Neural progenitor cell (in vitro differentiated cells): ENCODE measurements at regions not wholly inside any gene's neighbourhood (a gene's known extent, or its start where the extent isn't known, plus 50 kb on each side); places are given as distances from the start of the nearest gene placed in this dataset.
A peak's percentile ranks its signal among the peaks of the same experiment; 100 is the strongest.

ENCODE experiments used
- DNase-seq: peaks from one replicate; pipeline ENCODE4 v3.0.0-alpha.2; 2016; ENCODE audit warnings: low spot score
- H2AFZ ChIP-seq: fragments of 200-600 bp; sonication (generic); replicated peaks from 2 replicates; pipeline ENCODE4 v1.6.1; 2016; ENCODE audit warnings: antibody characterized with exemption
- H3F3A ChIP-seq: fragments of 200-600 bp; sonication (generic); 2 replicates; pipeline ENCODE4 v1.6.1; 2016; ENCODE audit warnings: antibody characterized with exemption, low read depth
- H3K27ac ChIP-seq: fragments of 200-600 bp; sonication (generic); 2 replicates; pipeline ENCODE4 v1.5.1; 2016; ENCODE audit warnings: mild to moderate bottlenecking
- H3K27me3 ChIP-seq: fragments of 200-600 bp; sonication (generic); 2 replicates; pipeline ENCODE4 v1.6.1; 2016; ENCODE audit warnings: mild to moderate bottlenecking, moderate library complexity
- H3K36me3 ChIP-seq: fragments of 200-600 bp; sonication (generic); 2 replicates; pipeline ENCODE4 v1.5.1; 2016
- H3K4me1 ChIP-seq: fragments of 200-600 bp; sonication (generic); 2 replicates; pipeline ENCODE4 v1.6.1; 2016; ENCODE audit warnings: mixed run types
- H3K4me2 ChIP-seq: fragments of 200-600 bp; sonication (generic); 2 replicates; pipeline ENCODE4 v1.6.1; 2016
- H3K4me3 ChIP-seq: fragments of 200-600 bp; sonication (generic); 2 replicates; pipeline ENCODE4 v1.5.1; 2016
- H3K79me2 ChIP-seq: fragments of 200-600 bp; sonication (generic); 2 replicates; pipeline ENCODE4 v1.6.1; 2016; ENCODE audit warnings: low read depth
- H3K9ac ChIP-seq: fragments of 200-600 bp; sonication (generic); 2 replicates; pipeline ENCODE4 v1.6.1; 2016
- H3K9me3 ChIP-seq: fragments of 200-600 bp; sonication (generic); 2 replicates; pipeline ENCODE4 v1.5.1; 2016; ENCODE audit warnings: low read depth
- H4K20me1 ChIP-seq: fragments of 200-600 bp; sonication (generic); 2 replicates; pipeline ENCODE4 v1.6.1; 2016; ENCODE audit warnings: low read depth
- H3K27ac Mint-ChIP-seq: 3 replicates; pipeline ENCODE4 v1.8.0; 2021; ENCODE audit warnings: mixed read lengths
- H3K27me3 Mint-ChIP-seq: 2 replicates; pipeline ENCODE4 v1.8.0; 2022; ENCODE audit warnings: low read depth, mild to moderate bottlenecking, inconsistent platforms, moderate library complexity, mixed read lengths; ENCODE audit not compliant: insufficient read depth
- H3K36me3 Mint-ChIP-seq: 3 replicates; pipeline ENCODE4 v1.8.0; 2021; ENCODE audit warnings: mixed read lengths
- H3K4me1 Mint-ChIP-seq: 3 replicates; pipeline ENCODE4 v1.8.0; 2021; ENCODE audit warnings: mixed read lengths
- H3K4me3 Mint-ChIP-seq: 3 replicates; pipeline ENCODE4 v1.8.0; 2021; ENCODE audit warnings: mild to moderate bottlenecking, moderate library complexity, mixed read lengths
- H3K9me3 Mint-ChIP-seq: 3 replicates; pipeline ENCODE4 v1.8.0; 2020; ENCODE audit warnings: mixed read lengths
- EZH2 ChIP-seq: fragments of 200-600 bp; sonication (generic); IDR thresholded peaks from 2 replicates; pipeline ENCODE4 v1.6.1; 2017; ENCODE audit warnings: antibody characterized with exemption, mild to moderate bottlenecking, moderate library complexity
- EZH2phosphoT487 ChIP-seq: fragments of 200-600 bp; sonication (generic); IDR thresholded peaks from 2 replicates; pipeline ENCODE4 v1.6.1; 2017; ENCODE audit warnings: antibody characterized with exemption
- TF ChIP-seq, protein P1 (sequence below): fragments of 200-600 bp; sonication (generic); IDR thresholded peaks from 2 replicates; pipeline ENCODE4 v1.5.1; 2017; ENCODE audit warnings: antibody characterized with exemption, mild to moderate bottlenecking

DNA sequence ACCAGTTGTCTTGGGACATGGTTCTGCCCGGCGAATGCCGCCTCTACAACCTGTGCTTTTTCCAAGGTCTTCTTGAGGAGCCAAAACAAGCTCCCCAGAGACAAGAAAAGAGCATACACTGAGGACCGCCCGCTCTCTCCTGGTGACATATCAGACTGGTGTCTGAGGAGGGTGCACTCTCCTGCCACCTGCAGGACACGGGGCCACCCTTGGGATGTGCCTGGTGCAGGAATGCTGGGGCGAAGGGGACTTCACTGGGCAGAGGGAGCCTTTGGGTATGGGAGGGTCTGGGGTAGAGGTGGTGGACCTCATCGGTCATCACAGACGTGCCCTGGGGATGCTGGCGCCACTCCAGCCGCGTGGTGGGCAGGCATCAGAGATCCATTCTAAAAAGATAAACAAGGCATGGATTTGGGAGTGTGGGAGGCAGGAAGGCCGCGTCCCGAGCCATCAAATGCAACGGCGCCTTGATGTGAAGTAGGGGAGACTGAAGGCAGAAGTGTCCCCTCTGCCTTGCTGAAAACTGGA lies 163.3 kb downstream of the CD83 start:
- peaks cover 14% of the 10 kb centered on the region for H3K27me3 Mint-ChIP-seq
- H3K4me1 Mint-ChIP-seq = peaks cover 58% of the 10 kb centered on the region
- H3K9me3 Mint-ChIP-seq = peaks cover 5% of the 10 kb centered on the region
- H4K20me1 ChIP-seq = no peaks in the 10 kb centered on the region
- no peak overlapping the region for H3K4me3 ChIP-seq
- no peaks in the 10 kb centered on the region for H3F3A ChIP-seq
- H3K36me3 ChIP-seq = no peaks in the 10 kb centered on the region
- H3K4me3 Mint-ChIP-seq = no peak overlapping the region
- no peak overlapping the region for H3K27ac ChIP-seq
- peak; percentile 19 for DNase-seq
- peaks cover 15% of the 10 kb centered on the region for H3K4me1 ChIP-seq
- no peak overlapping the region for H3K4me2 ChIP-seq
- peaks cover 3% of the 10 kb centered on the region for H3K36me3 Mint-ChIP-seq
- TF ChIP-seq, protein P1, sequence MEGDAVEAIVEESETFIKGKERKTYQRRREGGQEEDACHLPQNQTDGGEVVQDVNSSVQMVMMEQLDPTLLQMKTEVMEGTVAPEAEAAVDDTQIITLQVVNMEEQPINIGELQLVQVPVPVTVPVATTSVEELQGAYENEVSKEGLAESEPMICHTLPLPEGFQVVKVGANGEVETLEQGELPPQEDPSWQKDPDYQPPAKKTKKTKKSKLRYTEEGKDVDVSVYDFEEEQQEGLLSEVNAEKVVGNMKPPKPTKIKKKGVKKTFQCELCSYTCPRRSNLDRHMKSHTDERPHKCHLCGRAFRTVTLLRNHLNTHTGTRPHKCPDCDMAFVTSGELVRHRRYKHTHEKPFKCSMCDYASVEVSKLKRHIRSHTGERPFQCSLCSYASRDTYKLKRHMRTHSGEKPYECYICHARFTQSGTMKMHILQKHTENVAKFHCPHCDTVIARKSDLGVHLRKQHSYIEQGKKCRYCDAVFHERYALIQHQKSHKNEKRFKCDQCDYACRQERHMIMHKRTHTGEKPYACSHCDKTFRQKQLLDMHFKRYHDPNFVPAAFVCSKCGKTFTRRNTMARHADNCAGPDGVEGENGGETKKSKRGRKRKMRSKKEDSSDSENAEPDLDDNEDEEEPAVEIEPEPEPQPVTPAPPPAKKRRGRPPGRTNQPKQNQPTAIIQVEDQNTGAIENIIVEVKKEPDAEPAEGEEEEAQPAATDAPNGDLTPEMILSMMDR = peak; percentile 13
- no peak for TF ChIP-seq EZH2
- H3K9ac ChIP-seq = no peak overlapping the region
- H2AFZ ChIP-seq = no peak overlapping the region
- no peaks in the 10 kb centered on the region for H3K9me3 ChIP-seq
- no peaks in the 10 kb centered on the region for H3K79me2 ChIP-seq
- H3K27me3 ChIP-seq = no peaks in the 10 kb centered on the region
- H3K27ac Mint-ChIP-seq = no peak overlapping the region

DNA sequence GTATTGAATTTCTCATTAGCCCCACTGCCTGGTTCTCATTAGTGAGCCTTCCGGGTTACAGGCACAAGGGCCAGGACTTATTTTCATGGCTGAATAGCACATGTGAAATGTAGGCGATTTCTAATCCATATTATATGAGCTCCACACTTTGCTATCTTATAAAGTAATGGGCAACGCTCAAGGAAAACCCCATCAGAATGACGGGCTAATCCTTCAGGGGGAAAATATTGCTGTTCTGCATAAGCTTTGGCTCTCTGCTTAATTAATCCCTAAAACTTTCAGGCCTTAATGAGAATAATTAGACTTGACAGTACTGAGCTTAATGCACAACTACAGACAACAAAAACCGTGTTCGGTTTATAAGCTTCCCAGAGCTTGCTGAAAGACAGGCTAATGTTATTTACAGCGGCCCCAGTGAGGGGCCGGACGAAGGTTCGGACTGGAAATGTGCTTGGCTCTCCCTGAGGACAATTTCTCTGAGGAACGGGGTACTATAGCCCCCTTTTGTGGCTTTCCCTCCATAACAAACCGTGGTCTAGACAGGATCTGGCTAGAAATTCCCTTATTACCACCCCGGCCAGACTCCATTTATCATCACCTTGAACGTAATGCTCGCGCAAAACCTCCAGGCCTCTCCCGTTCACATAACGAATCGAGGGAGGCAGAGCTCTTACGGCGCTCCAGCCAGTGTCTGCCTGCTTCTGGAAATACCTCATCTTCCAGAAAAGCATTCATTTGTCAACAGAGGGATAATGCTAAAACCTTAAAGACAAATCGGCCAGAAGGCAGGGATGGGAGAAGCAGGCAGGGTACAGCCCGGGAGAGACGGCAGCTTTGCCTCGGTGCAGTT lies 164.5 kb downstream of the CD83 start:
- no peaks in the 10 kb centered on the region for H3K9me3 ChIP-seq
- H3K4me2 ChIP-seq = no peak overlapping the region
- DNase-seq = no peak
- H3K36me3 ChIP-seq = no peaks in the 10 kb centered on the region
- no peaks in the 10 kb centered on the region for H4K20me1 ChIP-seq
- Mint-ChIP-seq H3K27me3 (peaks cover 13% of the 10 kb centered on the region), H3K4me1 (peaks cover 56% of the 10 kb centered on the region), H3K9me3 (peaks cover 5% of the 10 kb centered on the region), H3K27ac (peak overlapping the region; percentile 47), H3K4me3 (no peak overlapping the region), H3K36me3 (peaks cover 3% of the 10 kb centered on the region)
- peaks cover 15% of the 10 kb centered on the region for H3K4me1 ChIP-seq
- H3K4me3 ChIP-seq = no peak overlapping the region
- H2AFZ ChIP-seq = no peak overlapping the region
- no peak overlapping the region for H3K9ac ChIP-seq
- no peaks in the 10 kb centered on the region for H3K79me2 ChIP-seq
- no peak overlapping the region for H3K27ac ChIP-seq
- H3K27me3 ChIP-seq = no peaks in the 10 kb centered on the region
- TF ChIP-seq EZH2 (no peak), EZH2phosphoT487 (no peak)
- TF ChIP-seq, protein P1 = no peak
- H3F3A ChIP-seq = no peaks in the 10 kb centered on the region

DNA sequence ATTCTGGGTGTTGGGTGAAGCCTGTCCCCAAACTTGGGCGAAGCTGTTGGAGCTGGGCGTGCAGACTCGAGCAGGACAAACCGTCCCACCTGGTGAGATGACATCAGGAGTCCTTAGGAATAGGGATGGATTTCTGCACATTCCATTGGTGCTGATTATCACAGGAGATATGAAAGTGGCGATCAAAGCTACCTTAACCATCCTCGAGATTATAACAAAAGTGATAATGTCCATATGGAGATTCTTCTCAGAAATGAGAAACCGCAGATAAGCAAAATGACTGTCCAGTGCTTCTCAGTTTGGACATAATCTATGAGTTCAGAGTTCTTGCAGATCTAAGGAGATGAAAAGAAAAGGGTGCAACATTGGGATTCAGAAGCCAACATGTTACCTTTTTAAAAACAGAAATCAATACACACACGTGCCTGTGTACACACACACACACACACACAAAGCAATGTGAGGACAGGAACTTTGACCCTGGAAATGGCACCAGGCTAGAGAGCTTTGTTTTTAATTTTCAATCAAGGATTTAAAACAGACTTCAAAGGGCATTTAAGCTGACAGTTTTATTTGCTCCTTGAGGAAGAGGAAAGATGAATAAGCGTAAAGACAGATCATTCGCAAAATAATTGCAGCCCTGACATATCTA lies 165.4 kb downstream of the CD83 start:
- no peak overlapping the region for H3K4me2 ChIP-seq
- H2AFZ ChIP-seq = no peak overlapping the region
- peaks cover 15% of the 10 kb centered on the region for H3K4me1 ChIP-seq
- TF ChIP-seq EZH2 (no peak), EZH2phosphoT487 (no peak)
- TF ChIP-seq, protein P1 = no peak
- H3K27me3 ChIP-seq = no peaks in the 10 kb centered on the region
- H3K79me2 ChIP-seq = no peaks in the 10 kb centered on the region
- H4K20me1 ChIP-seq = no peaks in the 10 kb centered on the region
- H3K36me3 ChIP-seq = no peaks in the 10 kb centered on the region
- H3F3A ChIP-seq = no peaks in the 10 kb centered on the region
- Mint-ChIP-seq H3K27ac (no peak overlapping the region), H3K4me1 (peaks cover 47% of the 10 kb centered on the region), H3K27me3 (peaks cover 8% of the 10 kb centered on the region), H3K4me3 (no peak overlapping the region), H3K9me3 (peaks cover 5% of the 10 kb centered on the region), H3K36me3 (peaks cover 3% of the 10 kb centered on the region)
- H3K9ac ChIP-seq = no peak overlapping the region
- H3K9me3 ChIP-seq = no peaks in the 10 kb centered on the region
- H3K27ac ChIP-seq = no peak overlapping the region
- no peak overlapping the region for H3K4me3 ChIP-seq
- DNase-seq = no peak
